GM13976 (cell line): ENCODE measurements at regions not wholly inside any gene's neighbourhood (a gene's known extent, or its start where the extent isn't known, plus 50 kb on each side); places are given as distances from the start of the nearest gene placed in this dataset.

ENCODE experiments used
- DNase-seq: peaks from one replicate; pipeline ENCODE4 v3.0.0; 2012; ENCODE audit warnings: low spot score
- in situ Hi-C: fragments of 300-500 bp; cut with MboI; formaldehyde crosslinking; loops from one replicate; pipeline ENCODE4 v1.12.0; 2022; ENCODE audit warnings: low sequenced_read_pairs, mixed read lengths, inconsistent platforms; ENCODE audit not compliant: unreplicated experiment
- TF ChIP-seq, protein P1 (sequence below): IDR thresholded peaks from 2 replicates; pipeline ENCODE4 v1.5.1; 2012; ENCODE audit warnings: borderline replicate concordance, mild to moderate bottlenecking; ENCODE audit not compliant: insufficient read depth; ENCODE audit errors: extremely low read depth, missing control alignments, control extremely low read depth

DNA sequence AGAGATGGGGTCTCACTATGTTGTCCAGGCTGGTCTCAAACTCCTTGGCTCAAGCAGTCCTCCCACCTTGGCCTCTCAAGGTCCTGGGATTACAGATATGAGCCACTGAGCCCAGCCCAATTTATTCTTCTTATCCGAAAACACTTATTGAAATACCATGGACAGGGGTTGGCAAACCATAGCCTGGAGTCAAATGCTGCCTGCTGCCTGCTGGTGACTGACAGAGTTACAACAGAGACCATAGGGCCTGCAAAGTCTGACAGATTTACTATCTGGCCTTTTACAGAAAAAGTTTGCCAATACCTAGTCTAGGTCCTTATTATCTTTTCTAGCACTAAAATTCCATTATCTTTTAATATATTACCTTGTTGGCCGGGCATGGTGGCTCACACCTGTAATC, 87.1 kb upstream of the ZNF281 start:
- TF ChIP-seq, protein P1, sequence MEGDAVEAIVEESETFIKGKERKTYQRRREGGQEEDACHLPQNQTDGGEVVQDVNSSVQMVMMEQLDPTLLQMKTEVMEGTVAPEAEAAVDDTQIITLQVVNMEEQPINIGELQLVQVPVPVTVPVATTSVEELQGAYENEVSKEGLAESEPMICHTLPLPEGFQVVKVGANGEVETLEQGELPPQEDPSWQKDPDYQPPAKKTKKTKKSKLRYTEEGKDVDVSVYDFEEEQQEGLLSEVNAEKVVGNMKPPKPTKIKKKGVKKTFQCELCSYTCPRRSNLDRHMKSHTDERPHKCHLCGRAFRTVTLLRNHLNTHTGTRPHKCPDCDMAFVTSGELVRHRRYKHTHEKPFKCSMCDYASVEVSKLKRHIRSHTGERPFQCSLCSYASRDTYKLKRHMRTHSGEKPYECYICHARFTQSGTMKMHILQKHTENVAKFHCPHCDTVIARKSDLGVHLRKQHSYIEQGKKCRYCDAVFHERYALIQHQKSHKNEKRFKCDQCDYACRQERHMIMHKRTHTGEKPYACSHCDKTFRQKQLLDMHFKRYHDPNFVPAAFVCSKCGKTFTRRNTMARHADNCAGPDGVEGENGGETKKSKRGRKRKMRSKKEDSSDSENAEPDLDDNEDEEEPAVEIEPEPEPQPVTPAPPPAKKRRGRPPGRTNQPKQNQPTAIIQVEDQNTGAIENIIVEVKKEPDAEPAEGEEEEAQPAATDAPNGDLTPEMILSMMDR, result no peak
- in situ Hi-C loops, result loop anchor here (10.0 kb wide), 1 partner anchor 802 kb away; no protein-coding TSS in a partner anchor
- DNase-seq, result no peak

DNA sequence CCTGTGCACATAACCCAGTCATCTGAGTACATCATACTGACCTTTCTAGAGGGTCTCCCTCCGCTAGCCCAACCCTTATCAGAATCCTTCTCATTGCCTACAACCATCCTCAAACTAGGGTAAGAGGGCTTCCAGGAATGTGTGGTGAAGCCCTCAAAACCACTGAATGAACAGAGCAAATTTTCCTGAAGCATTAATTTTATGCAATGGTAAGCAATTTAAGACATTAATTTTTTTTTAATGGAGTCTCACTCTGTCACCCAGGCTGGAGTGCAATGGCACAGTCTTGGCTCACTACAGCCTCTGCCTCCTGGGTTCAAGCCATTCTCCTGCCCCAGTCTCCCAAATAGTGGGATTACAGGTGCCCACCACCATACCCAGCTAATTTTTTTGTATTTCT, 86.1 kb upstream of the ZNF281 start:
- in situ Hi-C loops, result loop anchor here (10.0 kb wide), 1 partner anchor 801 kb away; no protein-coding TSS in a partner anchor
- no peak for DNase-seq
- TF ChIP-seq, protein P1, result no peak

GRCh38 chr1:200493344-200493743, 83.5 kb upstream of the ZNF281 start:
- no peak for DNase-seq
- in situ Hi-C loops, result loop anchor here (10.0 kb wide), 1 partner anchor 799 kb away; no protein-coding TSS in a partner anchor
- TF ChIP-seq, protein P1, result no peak

DNA sequence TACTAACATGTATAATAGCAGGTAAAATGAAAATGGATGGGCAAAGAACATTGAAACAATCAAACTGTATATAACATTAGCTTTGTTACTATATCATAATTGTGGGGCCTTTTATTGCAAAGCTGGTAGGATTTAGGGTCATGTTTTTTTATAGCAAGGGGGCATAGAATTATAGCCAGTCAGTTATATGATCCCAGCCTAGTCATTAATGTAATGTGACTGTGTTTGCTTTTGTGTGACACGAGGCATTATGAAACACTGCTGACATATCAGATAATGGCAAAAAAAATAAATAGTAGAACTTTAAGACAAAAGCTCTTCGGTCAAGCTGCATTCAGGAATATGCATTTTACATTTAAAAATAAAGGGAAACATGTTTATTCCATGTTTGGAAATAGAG, 81.3 kb upstream of the ZNF281 start:
- no peak for DNase-seq
- in situ Hi-C loops, result loop anchor here (10.0 kb wide), 1 partner anchor 796 kb away; no protein-coding TSS in a partner anchor
- TF ChIP-seq, protein P1, result no peak

DNA sequence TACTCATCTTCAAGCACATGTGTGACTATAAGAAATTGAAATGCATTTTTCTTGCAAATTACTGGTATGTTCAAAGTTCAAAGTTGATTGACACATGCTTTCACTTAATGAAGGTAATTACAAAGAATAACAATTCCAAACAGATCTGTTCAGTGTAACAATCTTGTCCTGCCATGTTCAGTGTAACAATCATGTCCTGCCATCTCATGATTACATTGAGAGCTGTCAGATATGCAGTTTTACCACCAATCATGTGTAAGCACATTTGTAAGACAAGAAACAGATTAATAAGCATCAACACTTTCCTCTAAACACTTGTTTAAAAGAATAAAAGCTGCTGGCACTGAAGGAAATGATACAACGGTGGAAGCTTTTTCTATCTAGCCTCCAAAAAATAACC, 80.3 kb upstream of the ZNF281 start:
- TF ChIP-seq, protein P1, result no peak
- no peak for DNase-seq
- in situ Hi-C loops, result loop anchor here (10.0 kb wide), 1 partner anchor 795 kb away; no protein-coding TSS in a partner anchor

DNA sequence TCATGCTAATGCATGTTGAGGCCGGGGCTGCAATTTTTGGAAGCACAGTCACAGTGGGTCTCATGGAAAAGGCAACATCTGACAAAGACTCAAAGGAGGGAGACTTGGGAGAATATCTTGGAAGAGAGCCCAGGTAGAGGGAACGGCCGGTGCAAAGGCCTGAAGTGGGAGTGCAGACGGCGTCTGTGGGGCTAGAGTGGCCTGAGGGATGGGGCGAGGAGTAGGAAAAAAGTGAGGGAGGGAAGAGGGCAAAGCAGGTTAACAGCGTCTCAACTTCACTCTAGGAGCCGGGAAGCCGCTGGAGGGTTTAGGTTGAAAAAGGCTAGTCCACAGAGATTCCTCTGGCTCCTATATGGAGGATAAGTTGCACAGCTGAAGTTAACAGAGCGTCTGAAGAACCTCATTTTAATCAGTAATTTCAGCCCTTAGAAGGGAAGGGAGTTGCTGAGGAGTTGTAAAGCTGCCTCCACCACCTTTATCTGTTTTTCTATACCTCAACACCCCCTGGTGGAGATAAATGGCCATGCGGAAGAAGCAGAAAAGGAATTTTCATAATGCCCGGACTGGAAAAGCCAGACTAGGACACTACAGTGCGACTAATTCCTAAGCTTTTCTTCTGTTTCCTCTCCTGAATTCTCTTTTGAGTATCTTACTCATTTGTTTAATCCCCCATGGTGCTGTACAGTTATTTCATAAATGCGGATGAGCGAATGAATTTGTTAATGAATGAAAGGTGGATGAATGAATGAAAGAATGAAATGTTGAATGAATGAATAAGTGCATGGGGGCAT, 78.7 kb upstream of the ZNF281 start:
- in situ Hi-C loops, result loop anchor here (10.0 kb wide), 3 partner anchors 84 to 344 kb away; no protein-coding TSS in a partner anchor
- DNase-seq, result peak; percentile 64
- TF ChIP-seq, protein P1, result peak; percentile 51
